ENCODE measurements at regions not wholly inside any gene's neighbourhood (a gene's known extent, or its start where the extent isn't known, plus 50 kb on each side); places are given as distances from the start of the nearest gene placed in this dataset.

- DNase-seq: no peak
Measured at GRCh38 chr21:26736449-26736848, 108.8 kb downstream of the ADAMTS1 start.

DNA sequence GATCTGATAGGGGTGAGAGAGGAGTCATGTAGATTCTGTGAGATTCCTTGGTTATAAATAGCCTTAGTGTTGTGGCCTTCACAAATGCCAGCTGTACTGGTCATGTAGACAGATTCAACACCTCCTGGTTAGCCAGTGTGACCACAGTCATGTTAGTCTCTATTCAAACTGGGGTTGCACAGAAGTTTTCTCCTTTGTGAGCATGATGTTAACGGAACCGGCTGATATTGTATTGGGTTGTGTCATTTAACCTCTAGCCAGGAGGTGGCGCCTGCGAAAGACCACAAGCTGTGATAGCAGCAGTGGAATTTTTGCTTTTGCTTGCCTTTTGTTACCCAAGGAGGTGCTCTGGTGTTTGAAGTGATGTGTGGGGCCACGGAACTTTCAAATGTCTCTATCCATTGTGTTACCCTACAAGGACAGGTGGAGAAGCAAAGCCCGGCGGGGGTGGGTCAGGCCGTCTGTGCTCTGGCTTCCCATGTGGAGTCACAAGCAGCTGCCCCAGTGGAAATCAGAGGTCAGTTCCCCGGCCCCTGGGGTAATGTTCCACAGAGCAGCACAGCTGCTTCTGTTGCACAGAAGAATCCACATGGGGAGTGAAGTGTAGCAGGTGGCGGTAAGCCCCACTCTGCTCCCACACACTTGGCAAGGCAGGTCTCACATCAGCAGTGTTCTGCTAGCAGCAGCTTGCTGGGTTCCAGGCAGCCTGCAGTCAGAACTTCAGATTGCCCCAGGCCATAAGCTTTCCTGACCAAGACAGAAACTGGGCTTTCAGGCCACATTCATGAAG is 112.6 kb downstream of the ADAMTS1 start:
- DNase-seq: peak; percentile 8 to 26

DNA sequence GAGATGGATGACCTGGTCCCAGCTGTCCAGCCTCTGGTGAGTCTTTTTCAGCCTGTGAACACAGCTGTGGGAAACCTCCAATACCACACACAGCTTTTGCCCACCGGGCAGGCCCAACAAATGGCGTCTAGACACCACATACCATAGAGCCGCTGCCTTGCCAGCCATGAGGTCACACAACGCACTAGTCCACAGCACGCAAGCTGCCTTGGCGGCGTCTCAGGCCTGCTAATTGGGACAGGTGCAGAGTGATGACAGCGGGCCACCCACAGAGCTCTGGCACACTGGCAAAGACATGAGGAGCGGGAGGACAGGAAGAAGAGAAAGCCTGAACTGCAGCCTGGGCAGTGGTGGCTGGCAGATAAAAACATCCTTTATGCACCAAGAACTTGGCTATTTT is 125.5 kb downstream of the ADAMTS1 start:
- no peak for DNase-seq

GRCh38 chr21:26717146-26717739 is 128.0 kb downstream of the ADAMTS1 start:
- peak in 1 of 2 donors; percentile 48 for DNase-seq

DNA sequence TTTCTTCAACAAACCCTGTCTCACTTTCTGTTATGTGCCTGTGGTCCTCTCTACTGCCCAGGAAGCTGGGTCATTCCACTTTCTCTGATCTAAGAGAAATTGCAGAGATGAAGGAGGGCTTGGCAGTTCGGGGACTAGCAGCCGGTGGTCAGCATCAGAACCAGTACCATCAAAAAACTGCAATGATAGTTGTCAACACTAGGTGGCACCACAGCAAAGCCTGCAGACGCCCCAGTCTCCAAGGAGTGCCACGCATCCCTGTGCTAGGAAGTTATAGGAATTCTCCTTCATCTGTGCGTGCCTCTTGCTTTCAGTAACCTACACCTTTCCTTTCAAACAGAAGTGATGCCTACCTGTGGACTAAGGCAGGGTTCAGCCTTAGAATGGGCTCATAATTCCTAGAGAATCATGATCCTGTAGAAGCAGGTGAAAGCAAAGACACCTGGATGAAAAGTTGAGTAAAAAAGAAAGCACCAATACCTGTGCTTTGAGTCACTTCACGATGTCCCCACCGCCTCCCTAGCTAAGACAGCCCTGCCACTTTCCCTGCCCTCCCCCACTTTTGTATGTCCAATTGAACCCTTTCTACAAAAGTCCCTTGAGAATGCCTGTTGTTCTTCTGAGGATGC is 129.2 kb downstream of the ADAMTS1 start:
- peak; percentile 18 to 56 for DNase-seq

GRCh38 chr21:26715116-26715515 is 130.1 kb downstream of the ADAMTS1 start:
- DNase-seq: no peak

DNA sequence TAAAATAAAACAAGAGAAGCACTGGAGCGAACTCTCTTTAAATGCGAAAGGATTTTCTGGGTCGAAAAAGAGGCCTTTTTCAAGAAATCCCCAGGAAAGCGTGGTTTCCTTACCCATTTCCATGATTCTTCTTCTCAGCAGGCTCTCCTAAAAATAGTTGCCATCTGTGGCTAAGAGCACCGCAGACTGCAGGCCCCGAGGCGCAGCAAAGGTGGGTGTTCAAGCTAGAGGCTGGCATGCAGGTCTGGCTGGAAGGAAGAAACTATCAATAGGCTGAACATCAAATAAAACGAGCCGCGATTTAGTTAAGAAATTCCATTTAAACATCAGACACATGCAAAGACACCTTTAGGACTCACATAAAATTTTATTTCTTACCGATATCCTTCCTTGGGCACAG is 135.1 kb downstream of the ADAMTS1 start:
- no peak for DNase-seq

GRCh38 chr21:26709090-26709489 is 136.0 kb upstream of the CYYR1 start:
- no peak for DNase-seq

DNA sequence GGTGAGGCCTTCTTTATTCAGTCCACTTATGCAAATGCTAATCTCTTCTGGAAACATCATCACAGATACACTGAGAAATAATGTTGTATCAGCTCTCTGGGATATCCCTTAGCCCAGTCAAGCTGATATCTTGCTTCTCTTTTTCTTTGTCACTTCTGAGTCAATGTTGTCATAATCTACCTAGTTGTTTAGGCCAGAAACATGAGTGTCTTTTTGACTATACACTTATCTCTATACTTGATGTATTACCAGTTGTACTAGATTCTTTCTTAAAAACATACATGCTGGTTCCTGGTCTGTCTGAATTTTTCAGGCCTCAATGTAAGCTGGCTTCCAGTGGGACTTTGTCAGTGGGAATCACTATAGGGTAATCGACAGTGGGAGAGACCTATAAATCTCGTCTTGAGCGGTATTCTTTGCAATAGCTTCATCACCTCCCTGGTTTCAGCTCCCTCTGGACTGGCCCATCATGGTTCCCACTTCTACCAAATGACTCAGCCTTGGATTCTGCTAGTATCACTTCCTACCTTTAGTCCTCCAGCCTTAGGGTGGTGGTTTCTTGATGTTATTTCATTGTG is 135.2 kb upstream of the CYYR1 start:
- no peak for DNase-seq

- DNase-seq: no peak
Measured at GRCh38 chr21:26707246-26707645, 134.2 kb upstream of the CYYR1 start.

DNA sequence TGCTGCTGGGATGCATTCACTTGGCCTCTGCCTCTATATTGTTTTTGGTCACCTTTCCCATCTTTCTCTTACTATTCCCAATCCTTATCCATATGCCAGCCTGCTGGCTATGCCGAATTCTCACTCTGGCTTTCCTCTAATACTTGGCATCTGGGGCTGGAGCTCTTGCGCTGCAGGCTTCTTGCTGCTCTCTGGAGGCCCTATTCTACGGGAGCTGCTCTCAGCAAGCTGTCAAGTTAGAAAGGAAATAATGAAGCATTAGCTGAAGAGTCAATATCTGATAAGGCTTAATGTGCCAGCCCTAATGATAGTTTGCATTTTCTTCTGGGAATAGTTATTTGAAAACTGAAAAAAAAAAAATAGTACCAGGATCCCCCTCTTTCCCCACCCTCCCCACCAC is 125.3 kb upstream of the CYYR1 start:
- DNase-seq: no peak

DNA sequence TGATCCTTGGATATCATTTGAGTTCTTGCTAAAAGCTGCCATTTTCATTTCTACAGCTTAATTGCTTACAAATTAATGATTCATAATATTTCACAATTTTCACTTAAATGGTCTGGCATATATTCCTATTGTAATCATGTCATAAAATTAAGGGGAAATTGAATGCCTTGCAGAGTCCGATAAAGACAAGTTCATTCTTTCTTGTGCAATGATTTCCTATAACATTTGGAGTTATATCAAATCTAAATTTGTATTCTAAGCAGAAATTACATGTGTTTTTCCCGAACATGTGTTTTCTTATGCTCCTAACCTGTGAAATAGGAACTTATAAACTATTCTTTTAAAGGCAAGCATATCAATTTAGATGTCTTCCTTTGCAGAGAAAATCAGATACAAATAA is 118.3 kb upstream of the CYYR1 start:
- DNase-seq: no peak

DNA sequence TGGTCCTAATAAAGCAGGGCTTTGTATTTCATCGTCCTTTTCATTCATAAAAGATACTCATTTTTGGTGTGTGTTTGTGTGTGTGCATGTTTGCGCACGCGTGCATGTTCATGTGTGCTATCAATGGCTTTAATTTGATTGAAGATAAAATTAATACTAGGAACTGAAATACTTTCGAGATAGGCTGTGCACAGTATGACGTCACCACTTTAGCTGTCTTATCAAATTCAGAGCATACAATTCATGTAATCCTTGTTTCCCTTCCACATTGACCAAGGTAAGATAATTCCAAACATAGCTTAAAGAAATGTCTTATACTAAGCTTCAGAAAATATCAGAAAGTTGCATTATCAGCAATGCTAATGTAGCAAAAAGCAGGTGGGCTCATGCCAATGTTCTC is 113.6 kb upstream of the CYYR1 start:
- no peak for DNase-seq

GRCh38 chr21:26686278-26686677 is 113.2 kb upstream of the CYYR1 start:
- DNase-seq: no peak

GRCh38 chr21:26684889-26685288 is 111.8 kb upstream of the CYYR1 start:
- DNase-seq: no peak

GRCh38 chr21:26683996-26684395 is 110.9 kb upstream of the CYYR1 start:
- DNase-seq: no peak

DNA sequence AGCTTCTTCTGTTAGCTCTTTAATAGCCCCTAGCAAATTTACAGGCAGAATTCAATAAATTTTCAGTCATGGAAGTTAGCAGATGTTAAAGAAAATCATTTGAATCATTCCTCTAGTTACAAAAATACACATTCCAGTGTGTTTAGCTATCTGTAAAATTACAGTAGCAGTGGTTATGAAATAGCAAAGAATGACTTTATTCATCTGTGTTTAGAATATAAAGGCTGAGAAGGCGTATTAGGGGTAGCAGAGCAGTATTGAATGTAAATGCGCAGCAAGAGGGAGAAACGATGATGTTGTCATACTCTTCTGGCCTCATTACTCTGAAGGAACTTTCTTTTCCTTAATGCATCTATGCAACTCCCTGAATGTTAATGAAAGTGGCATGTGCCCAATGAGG is 106.2 kb upstream of the CYYR1 start:
- DNase-seq: no peak

DNA sequence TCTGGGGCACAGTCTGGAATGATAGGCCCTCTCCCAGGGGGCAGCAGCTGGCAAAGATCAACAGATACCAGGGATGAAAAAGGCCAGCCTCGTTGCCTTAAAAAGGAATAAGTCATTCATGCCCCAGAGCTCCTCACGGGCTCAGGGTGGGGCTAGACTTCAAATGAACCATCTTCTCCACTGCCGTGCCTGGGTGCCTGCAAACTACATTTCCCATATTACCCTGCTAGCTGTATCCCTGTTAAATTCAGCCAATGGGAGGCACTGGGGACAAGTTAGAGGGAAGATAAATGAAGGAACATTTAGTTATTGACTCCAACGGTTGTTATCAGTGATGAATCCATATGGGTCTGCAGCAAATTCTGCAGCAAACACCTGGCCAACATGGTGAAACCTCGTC is 101.2 kb upstream of the CYYR1 start:
- DNase-seq: no peak

DNA sequence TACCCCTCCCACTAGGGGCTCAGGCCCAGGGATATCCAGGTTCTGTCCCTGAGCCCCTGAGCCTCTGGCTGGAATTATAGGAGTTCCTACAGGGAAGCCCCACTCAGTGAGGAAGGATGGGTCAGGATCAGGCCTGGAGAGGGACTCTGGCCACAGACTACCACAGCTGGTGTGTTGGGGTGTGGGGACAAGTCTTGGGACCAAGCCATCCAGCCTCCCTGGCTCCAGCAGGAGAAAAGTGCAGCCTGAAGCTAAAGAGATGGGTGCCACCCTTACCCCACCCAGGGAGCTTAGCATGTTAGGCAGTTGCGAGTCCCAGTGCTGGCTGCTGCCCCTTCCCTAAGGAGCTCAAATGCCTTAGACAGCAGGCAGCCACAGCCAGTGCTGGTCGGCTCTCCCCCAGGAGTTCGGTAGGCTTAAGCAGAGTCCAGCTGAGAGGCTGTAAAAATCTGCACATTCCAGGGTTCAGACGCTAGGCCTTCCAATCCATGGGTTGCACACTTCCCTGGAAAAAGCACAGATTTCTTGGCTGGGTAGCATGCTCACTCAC is 96.2 kb upstream of the CYYR1 start:
- no peak for DNase-seq

DNA sequence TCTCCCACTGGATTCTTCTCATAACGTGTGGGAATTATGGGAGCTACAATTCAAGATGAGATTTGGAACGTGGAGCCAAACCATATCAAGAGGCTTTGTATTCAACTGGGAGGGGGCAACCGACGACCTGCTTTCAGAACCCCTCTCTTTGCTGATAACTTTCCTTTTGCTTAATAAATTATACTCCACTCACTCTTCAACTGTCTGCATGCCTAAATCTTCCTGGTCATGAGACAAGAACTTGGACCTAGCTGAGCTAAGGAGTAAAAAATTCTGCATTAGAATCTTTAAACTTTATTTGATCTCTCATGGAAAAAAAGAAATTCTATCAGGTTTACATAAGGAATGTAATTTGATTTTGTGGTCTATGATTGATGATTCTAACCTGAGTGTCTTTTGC is 86.7 kb upstream of the CYYR1 start:
- DNase-seq: no peak

GRCh38 chr21:26659182-26659581 is 86.1 kb upstream of the CYYR1 start:
- DNase-seq: no peak

DNA sequence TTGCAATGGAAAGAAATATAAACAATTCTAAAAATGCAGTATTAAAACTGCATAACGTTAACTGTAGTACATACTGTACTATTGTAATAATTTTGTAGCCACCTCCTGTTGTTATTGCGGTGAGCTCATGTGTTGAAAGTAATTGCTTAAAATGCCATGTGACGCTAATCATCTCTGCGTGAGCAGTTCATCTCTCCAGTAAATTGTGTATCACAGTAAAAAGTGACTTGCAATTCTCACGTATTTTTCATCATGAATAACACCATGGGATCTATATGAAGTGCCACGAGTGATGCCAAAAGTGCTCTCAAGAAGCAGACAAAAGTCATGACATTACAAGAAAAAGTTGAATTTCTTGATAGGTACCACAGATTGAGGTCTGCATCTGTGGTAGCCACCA is 82.4 kb upstream of the CYYR1 start:
- DNase-seq: no peak

- no peak for DNase-seq
Measured at GRCh38 chr21:26653430-26653829, 80.3 kb upstream of the CYYR1 start.

GRCh38 chr21:26652854-26653253 is 79.8 kb upstream of the CYYR1 start:
- DNase-seq: no peak
